CD4-positive, alpha-beta T cell treated with Interleukin-17A for 4 hours (primary cell): ENCODE measurements at regions not wholly inside any gene's neighbourhood (a gene's known extent, or its start where the extent isn't known, plus 50 kb on each side); places are given as distances from the start of the nearest gene placed in this dataset.

Source experiments
- DNase-seq: peaks from one replicate; pipeline ENCODE4 v3.0.0-alpha.2; 2020; ENCODE audit warnings: mixed read lengths

DNA sequence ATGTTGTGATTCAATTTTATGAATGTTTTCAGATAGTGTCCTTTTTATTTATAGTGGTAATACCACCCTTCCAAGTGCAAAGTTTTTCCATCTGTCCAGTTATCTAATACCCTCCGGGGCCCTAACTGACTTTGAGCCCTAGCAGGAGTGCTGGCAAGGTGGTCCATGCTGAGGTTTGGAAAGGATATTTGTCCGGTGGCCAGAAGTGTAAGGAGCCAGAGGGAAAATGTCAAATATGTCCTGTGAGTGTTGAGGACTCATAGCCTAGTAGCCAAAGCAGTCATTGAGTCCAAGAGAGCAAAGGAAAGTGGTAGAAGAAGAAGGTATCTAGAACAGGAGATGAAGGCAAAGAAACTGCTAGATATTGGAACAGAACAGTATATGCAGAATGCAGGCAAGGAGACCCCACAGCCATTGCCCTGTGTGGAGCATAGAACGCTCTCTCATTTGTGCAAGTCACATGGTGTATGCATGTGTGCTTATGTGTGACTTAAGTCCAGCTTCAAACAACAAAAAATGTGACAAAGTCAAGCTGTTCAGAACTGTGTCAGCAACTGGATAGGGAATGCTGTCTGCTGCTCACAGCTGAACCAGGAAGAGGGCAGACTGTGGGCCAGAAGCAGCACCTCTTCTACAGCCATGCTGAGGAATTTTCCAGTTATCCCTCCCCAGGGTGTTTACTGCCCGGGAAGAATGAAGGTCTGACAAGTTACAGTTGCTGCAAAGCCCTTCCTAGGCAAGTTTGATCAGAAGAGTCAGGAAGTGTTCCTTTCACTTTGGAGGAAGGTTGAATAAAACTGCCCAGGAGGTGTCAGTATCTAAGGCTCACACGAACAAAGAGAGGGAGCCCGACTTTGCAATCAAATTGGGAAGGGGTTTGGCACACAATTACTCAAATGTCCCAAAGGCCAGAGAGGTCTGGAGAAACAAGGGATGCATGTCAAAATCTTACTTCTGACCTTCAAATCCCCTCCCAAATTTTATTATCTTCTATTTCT lies 463.3 kb upstream of the DMAC1 start:
- no peak for DNase-seq

DNA sequence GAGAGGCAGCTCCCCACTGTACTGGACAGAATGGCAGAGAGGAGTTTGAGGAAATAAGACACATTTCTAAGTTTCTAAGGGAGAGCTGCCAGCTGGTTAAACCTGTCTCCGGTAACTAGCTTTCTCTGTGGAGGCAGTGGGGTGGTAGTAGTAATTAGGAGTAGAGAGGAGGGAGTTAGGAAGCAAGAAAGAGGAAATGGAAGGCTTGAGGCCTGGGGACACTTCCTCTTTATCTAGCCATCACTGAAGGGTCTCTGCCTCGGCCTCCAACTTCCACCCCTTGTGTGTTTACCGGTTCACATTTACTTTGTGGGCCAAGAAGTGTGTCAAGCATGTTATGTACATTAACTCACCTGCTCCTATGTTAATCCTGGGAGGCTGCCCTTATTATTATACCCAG lies 462.2 kb upstream of the DMAC1 start:
- DNase-seq: no peak

GRCh38 chr9:8259028-8259427 lies 459.4 kb upstream of the DMAC1 start:
- DNase-seq: no peak

GRCh38 chr9:8256880-8257279 lies 457.3 kb upstream of the DMAC1 start:
- no peak for DNase-seq

- DNase-seq: no peak
These were observed 456.3 kb upstream of the DMAC1 start for GRCh38 chr9:8255850-8256249.

- no peak for DNase-seq
These were observed 455.0 kb upstream of the DMAC1 start for GRCh38 chr9:8254541-8254940.

GRCh38 chr9:8252445-8252844 lies 452.9 kb upstream of the DMAC1 start:
- DNase-seq: no peak

DNA sequence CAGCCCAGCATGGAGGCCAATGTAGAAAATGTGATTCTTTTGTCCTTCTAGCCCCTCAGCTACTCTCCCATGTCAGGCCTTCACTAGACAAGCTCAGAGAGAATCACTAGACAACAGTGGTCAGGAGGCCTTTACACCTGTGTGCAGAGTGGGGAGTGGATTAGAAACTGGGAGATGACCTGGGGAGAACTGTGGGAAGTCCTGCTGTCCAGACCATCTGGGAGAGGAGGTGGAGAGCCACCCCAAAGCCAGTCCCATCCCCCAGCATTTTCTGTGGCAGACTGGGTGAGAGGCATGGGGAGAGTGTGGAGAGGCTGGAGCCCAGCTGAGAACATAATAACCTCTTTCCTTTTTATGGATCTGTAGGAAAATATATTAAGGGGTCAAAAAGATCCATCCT lies 452.0 kb upstream of the DMAC1 start:
- no peak for DNase-seq

GRCh38 chr9:8244505-8245092 lies 445.0 kb upstream of the DMAC1 start:
- DNase-seq: no peak

DNA sequence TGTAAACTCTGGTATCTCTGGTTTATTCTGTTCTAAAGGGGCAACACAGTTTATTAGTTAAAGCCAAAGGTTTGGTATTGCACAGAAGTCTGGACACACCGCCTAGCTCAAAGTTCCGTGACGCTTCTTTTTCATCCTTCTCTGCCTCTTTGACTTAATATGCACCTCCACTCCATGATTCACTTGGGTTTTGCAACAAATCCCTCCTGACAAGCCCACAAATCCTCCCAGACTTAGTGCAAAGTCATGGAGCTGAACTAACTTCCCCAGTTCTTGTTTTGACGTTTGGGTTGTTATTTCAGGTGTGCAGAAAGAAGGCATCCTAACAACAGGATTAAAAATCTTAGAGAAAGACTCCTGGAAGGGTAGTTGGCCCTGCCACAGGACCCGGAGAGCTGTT lies 441.6 kb upstream of the DMAC1 start:
- DNase-seq: no peak

DNA sequence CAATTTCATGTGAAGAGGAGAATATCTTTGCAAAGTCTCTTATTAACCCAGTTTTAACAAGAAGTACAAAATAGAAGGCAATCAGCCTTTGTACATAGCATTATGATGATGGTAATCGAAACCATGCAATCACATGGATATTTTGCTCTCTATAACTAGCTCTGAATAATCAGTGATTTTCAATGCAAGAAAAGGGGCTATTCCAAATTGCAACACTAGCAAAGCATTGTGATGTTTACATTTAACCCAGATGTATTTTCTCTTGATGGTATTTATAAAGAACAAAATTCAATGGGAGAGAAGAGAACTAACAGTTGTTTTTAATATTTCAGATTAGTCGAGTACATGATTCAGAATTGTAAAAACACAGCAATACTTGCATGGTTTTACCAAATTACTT lies 437.5 kb upstream of the DMAC1 start:
- no peak for DNase-seq

DNA sequence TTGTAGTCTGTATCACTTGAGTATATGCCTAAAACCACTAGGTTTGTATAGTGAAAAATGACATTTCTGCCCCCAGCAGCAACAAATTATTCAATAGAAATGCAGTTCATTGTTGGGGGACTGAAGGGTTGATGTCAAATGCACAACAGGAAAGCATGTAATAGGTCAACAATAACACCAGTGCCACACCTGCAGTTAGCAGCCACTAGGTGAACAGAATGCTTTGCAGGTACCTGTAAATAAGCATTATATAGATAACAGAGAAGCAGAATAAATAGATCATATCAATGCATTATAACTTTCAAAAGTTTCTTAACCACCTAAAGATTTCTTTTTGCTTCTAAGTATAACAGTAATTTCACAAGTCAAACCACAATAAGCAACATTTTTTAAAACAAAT lies 435.9 kb upstream of the DMAC1 start:
- DNase-seq: no peak

GRCh38 chr9:8234316-8234715 lies 434.7 kb upstream of the DMAC1 start:
- no peak for DNase-seq

DNA sequence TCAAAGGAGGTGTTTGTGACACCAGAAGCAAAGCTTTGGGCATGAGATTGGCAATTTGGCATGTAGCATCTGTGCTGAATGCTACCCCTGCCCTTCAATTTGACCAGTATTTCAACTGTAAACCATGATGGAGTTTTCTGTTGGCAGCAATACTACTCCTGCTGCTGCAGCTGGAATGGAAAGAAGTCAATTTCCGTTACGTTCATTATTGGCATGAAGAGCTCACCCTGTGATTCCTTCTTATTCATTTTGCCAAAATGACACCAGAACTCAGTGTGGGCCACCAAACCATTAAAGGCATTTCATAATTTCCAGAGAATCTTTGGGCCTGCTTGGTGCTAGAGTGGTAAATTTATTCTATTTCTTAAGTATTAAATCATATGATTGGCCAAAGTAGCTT lies 433.1 kb upstream of the DMAC1 start:
- DNase-seq: no peak

DNA sequence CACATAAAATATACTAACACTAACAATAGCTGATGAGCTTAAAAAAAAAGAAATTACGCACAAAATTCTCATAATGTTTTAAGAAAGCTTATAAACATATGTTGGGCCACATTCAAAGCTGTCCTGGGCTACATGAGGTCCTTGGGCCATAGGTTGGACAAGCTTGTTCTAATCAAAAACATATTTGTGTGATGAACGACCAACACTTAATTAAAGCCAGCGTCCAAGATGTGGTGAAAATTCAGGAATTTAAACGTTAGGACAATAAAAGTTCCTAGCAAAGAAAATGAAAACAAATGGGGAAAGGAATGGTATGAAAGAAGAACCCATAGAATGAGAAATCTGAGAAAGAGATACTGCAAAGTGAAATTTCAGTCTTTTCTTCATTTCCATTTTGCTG lies 429.6 kb upstream of the DMAC1 start:
- no peak for DNase-seq

DNA sequence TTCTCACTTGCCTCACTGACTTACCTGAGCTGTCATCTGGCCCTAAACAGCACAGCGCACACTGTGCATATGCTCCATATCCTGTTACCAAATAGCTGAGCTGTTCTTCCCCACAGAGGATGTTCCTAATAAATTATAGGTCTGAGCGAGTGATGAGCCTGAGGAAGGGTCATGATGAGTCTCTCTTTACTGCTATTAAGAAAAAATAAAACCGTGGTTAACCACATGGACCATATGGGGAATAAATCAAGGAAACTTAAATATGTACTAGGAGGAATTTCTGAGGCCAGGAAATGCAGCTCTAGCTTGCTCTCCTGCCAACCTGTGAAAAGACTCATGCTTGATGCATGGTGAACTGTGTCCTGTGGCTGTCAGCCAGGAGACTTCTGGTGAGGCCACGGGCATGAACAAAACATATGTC lies 424.8 kb upstream of the DMAC1 start:
- no peak for DNase-seq

DNA sequence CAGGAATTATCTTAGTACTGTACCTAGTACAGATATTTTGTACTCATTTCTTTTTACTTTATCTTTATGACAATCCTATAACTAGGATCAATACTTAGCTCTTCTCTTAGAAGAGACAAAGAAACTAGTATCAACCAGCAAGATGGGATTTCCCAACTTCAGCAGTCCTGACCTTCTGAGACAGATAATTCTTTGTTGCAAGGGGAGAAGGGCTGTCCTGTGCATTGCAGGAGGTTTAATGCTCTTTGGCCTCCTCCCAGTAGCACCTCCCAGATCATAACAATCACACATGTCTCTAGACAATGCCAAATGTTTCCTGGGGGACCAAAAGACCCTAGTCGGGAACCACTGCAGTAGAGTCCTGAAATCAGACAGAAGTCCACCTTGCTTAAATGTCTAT lies 424.3 kb upstream of the DMAC1 start:
- DNase-seq: no peak

- no peak for DNase-seq
These were observed 421.9 kb upstream of the DMAC1 start for GRCh38 chr9:8221462-8221861.

GRCh38 chr9:8208465-8208864 lies 408.9 kb upstream of the DMAC1 start:
- DNase-seq: no peak

DNA sequence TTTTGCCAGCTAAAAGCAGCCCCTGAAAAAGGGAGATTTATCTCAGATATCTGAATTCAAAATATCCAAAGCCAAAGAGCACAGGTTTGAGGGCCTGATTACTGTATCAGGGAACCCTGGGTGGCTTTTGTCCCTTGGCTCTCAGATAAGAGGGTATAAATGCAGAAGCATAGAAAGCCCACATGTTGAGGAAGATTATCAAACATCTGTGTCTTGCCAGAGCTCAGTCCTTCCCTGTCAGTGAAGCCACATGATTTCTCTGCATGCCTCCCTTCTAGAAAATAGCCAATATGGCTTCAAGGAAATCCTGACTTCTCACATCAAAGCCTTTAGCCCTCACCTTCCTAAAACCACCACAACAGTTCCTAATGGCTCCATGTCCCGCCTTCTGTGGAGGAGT lies 408.0 kb upstream of the DMAC1 start:
- no peak for DNase-seq

GRCh38 chr9:8206720-8207119 lies 407.1 kb upstream of the DMAC1 start:
- DNase-seq: no peak

GRCh38 chr9:8205576-8205975 lies 406.0 kb upstream of the DMAC1 start:
- no peak for DNase-seq

- DNase-seq: no peak
These were observed 390.3 kb upstream of the DMAC1 start for GRCh38 chr9:8189881-8190280.

DNA sequence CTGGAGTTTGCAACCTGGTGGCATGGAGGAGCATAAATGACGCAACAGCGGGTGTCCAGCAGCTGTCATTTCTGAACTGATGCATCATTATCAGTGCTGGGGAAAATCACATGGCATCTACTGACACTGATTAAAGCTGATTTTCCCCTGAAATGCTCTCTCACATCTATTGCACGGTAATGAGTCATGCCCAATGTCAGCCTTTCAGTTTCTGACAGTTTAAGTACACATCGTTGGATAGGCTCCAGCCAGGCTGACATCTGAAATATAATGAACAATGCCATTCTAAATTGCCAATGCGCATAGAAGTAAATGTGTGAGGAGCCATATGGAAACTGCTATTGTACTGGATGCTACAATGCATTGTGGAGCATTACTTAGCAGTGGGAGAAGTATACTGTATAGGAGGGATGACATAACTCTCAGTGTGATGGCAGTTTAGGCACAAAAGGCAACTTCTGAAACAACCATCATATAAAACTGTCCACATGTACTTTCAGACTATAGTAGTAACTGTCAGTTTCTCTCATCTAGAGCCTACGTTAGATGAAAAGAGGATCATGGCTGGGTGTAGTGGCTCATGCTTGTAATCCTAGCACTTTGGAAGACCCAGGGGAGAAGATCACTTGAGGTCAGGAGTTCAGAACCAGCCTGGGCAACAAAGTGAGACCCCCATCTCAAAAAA lies 389.3 kb upstream of the DMAC1 start:
- DNase-seq: no peak
